ENCODE measurements at regions not wholly inside any gene's neighbourhood (a gene's known extent, or its start where the extent isn't known, plus 50 kb on each side); places are given as distances from the start of the nearest gene placed in this dataset.

GRCh38 chr1:177490786-177491185 lies 320.0 kb downstream of the BRINP2 start:
- no peak for TF ChIP-seq ZNF589 (CRISPR knock-in tag; conservative IDR thresholded peaks at IDR 0.05)
- no peak for TF ChIP-seq ZNF891 (CRISPR knock-in tag; IDR thresholded peaks at IDR 0.05)

Measured in HepG2 (cell line).